Prostate gland (tissue), 2 donors: ENCODE measurements at regions not wholly inside any gene's neighbourhood (a gene's known extent, or its start where the extent isn't known, plus 50 kb on each side); places are given as distances from the start of the nearest gene placed in this dataset.

Experiments used
- POLR2A ChIP-seq: fragments of 450-650 bp; IDR thresholded peaks from one replicate; pipeline ENCODE4 v1.6.1; 2016; ENCODE audit warnings: antibody characterized with exemption, mild to moderate bottlenecking
- POLR2AphosphoS5 ChIP-seq: sonication (generic); formaldehyde crosslinking; IDR thresholded peaks from one replicate; pipeline ENCODE4 v1.6.1; 2017; ENCODE audit warnings: antibody characterized with exemption
- TF ChIP-seq, protein P1 (sequence below), 4 experiments: fragments of 200-600 bp in 2 of 4; fragments of 450-650 bp in 2 of 4; sonication (generic) in 2 of 4; IDR thresholded peaks; 1 replicate in 3 of 4; 2 replicates in 1 of 4; pipeline ENCODE4 v1.5.1; 2016 to 2019; ENCODE audit warnings: antibody characterized with exemption in 4 of 4, mild to moderate bottlenecking in 2 of 4, moderate library complexity in 2 of 4

GRCh38 chr4:81595798-81596610 lies 124.3 kb upstream of the RASGEF1B start:
- TF ChIP-seq, protein P1, sequence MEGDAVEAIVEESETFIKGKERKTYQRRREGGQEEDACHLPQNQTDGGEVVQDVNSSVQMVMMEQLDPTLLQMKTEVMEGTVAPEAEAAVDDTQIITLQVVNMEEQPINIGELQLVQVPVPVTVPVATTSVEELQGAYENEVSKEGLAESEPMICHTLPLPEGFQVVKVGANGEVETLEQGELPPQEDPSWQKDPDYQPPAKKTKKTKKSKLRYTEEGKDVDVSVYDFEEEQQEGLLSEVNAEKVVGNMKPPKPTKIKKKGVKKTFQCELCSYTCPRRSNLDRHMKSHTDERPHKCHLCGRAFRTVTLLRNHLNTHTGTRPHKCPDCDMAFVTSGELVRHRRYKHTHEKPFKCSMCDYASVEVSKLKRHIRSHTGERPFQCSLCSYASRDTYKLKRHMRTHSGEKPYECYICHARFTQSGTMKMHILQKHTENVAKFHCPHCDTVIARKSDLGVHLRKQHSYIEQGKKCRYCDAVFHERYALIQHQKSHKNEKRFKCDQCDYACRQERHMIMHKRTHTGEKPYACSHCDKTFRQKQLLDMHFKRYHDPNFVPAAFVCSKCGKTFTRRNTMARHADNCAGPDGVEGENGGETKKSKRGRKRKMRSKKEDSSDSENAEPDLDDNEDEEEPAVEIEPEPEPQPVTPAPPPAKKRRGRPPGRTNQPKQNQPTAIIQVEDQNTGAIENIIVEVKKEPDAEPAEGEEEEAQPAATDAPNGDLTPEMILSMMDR (IDR thresholded peaks at IDR 0.05): no peak
- TF ChIP-seq POLR2A (no peak), POLR2AphosphoS5 (no peak)
